Body of pancreas (tissue), 4 donors: ENCODE measurements at regions not wholly inside any gene's neighbourhood (a gene's known extent, or its start where the extent isn't known, plus 50 kb on each side); places are given as distances from the start of the nearest gene placed in this dataset.

Source experiments
- ATAC-seq: fragments of 150-250 bp; one replicate; pipeline ENCODE4 v1.9.1; 2016
- DNase-seq, 4 donors: peaks; one replicate each; pipeline ENCODE4 v3.0.0-alpha.2; 2019
- H3K27ac ChIP-seq, 4 donors: fragments of 200-600 bp; sonication (generic); 1 replicate in 3 of 4; 2 replicates in 1 of 4; pipeline versions ENCODE4 v1.5.1 to v1.6.1; 2016 to 2019; ENCODE audit warnings: mild to moderate bottlenecking in 1 of 4, mixed read lengths in 1 of 4, moderate library complexity in 1 of 4
- H3K27me3 ChIP-seq, 2 donors: fragments of 200-600 bp; sonication (generic); one replicate each; pipeline ENCODE4 v1.6.0; 2016; ENCODE audit warnings: mild to moderate bottlenecking in 1 of 2
- H3K36me3 ChIP-seq, 2 donors: fragments of 200-600 bp; sonication (generic); replicated peaks in 1 of 2; 2 replicates each; pipeline ENCODE4 v1.5.1; 2016; ENCODE audit warnings: low read depth in 2 of 2; ENCODE audit not compliant: insufficient read depth in 1 of 2
- H3K4me1 ChIP-seq: fragments of 200-600 bp; sonication (generic); one replicate; pipeline ENCODE4 v1.6.0; 2016
- H3K4me3 ChIP-seq, 2 donors: fragments of 200-600 bp; sonication (generic); 1 replicate in 1 of 2; 2 replicates in 1 of 2; pipeline ENCODE4 v1.5.1; 2016 to 2019
- H3K9me3 ChIP-seq, 3 donors: fragments of 200-600 bp; sonication (generic); 1 replicate in 2 of 3; 2 replicates in 1 of 3; pipeline ENCODE4 v1.5.1; 2016
- CTCF ChIP-seq, 7 experiments: fragments of 450-650 bp in 4 of 7; fragments of 200-600 bp in 3 of 7; sonication (generic) in 3 of 7; IDR thresholded peaks; one replicate each; pipeline ENCODE4 v1.5.1; 2016 to 2019; ENCODE audit warnings: antibody characterized with exemption in 7 of 7
- POLR2A ChIP-seq, 3 donors: fragments of 450-650 bp; IDR thresholded peaks; one replicate each; pipeline ENCODE4 v1.6.1; 2016; ENCODE audit warnings: antibody characterized with exemption in 3 of 3, mild to moderate bottlenecking in 2 of 3
- WGBS, 2 donors: methylation state at CpG; one replicate each; pipeline ENCODE4 v1.1.5; 2017; 5-methylcytosine and 5-hydroxymethylcytosine counted together
- intact Hi-C: fragments of 100-400 bp; cut with DNase I; formaldehyde crosslinking; loops from one replicate; pipeline ENCODE4 v1.15.1; 2023

GRCh38 chr21:17978895-17979294 is 159.7 kb upstream of the C21orf91 start:
- no peak for ATAC-seq
- intact Hi-C loops = no loop called here
- TF ChIP-seq POLR2A (IDR thresholded peaks at IDR 0.05) (no peak), CTCF (IDR thresholded peaks at IDR 0.05) (no peak)

GRCh38 chr21:17976691-17977090 is 157.5 kb upstream of the C21orf91 start:
- H3K27me3 ChIP-seq = no peaks in the 10 kb centered on the region

More at GRCh38 chr21:17978895-17979294, 159.7 kb upstream of the C21orf91 start:
- Histone ChIP-seq H3K4me3 (no peak overlapping the region), H3K27ac (no peak overlapping the region), H3K9me3 (no peaks in the 10 kb centered on the region), H3K27me3 (no peaks in the 10 kb centered on the region), H3K36me3 (no peaks in the 10 kb centered on the region), H3K4me1 (no peaks in the 10 kb centered on the region)
- no peak for DNase-seq
- WGBS, 2 donors = 59 to 73% methylated on average over 3 of the region's 3 CpGs

GRCh38 chr21:17976139-17976538 is 157.0 kb upstream of the C21orf91 start:
- Histone ChIP-seq H3K36me3 (no peaks in the 10 kb centered on the region), H3K4me1 (no peaks in the 10 kb centered on the region), H3K27me3 (no peaks in the 10 kb centered on the region), H3K27ac (no peak overlapping the region), H3K4me3 (no peak overlapping the region), H3K9me3 (no peaks in the 10 kb centered on the region)
- DNase-seq (no peak), ATAC-seq (no peak)
- TF ChIP-seq POLR2A (IDR thresholded peaks at IDR 0.05) = no peak
- no peak for TF ChIP-seq CTCF (IDR thresholded peaks at IDR 0.05)
- WGBS, 2 donors = 59 to 77% methylated on average over 2 of the region's 2 CpGs
- intact Hi-C loops = no loop called here

More at GRCh38 chr21:17976691-17977090, 157.5 kb upstream of the C21orf91 start:
- TF ChIP-seq CTCF (IDR thresholded peaks at IDR 0.05) = no peak
- TF ChIP-seq POLR2A (IDR thresholded peaks at IDR 0.05) = no peak
- intact Hi-C loops = no loop called here
- H3K4me1 ChIP-seq = no peaks in the 10 kb centered on the region
- no peak overlapping the region for H3K27ac ChIP-seq
- no peak for DNase-seq
- no peak for ATAC-seq
- no peaks in the 10 kb centered on the region for H3K9me3 ChIP-seq
- H3K4me3 ChIP-seq = no peak overlapping the region
- H3K36me3 ChIP-seq = no peaks in the 10 kb centered on the region

GRCh38 chr21:17967319-17967718 is 148.2 kb upstream of the C21orf91 start:
- no peaks in the 10 kb centered on the region for H3K36me3 ChIP-seq
- H3K4me1 ChIP-seq = no peaks in the 10 kb centered on the region
- no peak for TF ChIP-seq POLR2A (IDR thresholded peaks at IDR 0.05)
- no peak for TF ChIP-seq CTCF (IDR thresholded peaks at IDR 0.05)
- H3K9me3 ChIP-seq = no peaks in the 10 kb centered on the region
- intact Hi-C loops = no loop called here
- no peak for DNase-seq
- no peak for ATAC-seq
- H3K27ac ChIP-seq = no peak overlapping the region
- no peaks in the 10 kb centered on the region for H3K27me3 ChIP-seq
- H3K4me3 ChIP-seq = no peak overlapping the region

GRCh38 chr21:17964716-17965115 is 145.6 kb upstream of the C21orf91 start:
- DNase-seq = no peak
- H3K36me3 ChIP-seq = no peaks in the 10 kb centered on the region
- H3K4me3 ChIP-seq = no peak overlapping the region
- H3K27ac ChIP-seq = no peak overlapping the region
- no peaks in the 10 kb centered on the region for H3K4me1 ChIP-seq
- no peak for TF ChIP-seq CTCF (IDR thresholded peaks at IDR 0.05)
- no peak for TF ChIP-seq POLR2A (IDR thresholded peaks at IDR 0.05)
- no peaks in the 10 kb centered on the region for H3K9me3 ChIP-seq
- no peak for ATAC-seq
- intact Hi-C loops = no loop called here
- no peaks in the 10 kb centered on the region for H3K27me3 ChIP-seq
